HPDE6-E6E7 (cell line): ENCODE measurements at regions not wholly inside any gene's neighbourhood (a gene's known extent, or its start where the extent isn't known, plus 50 kb on each side); places are given as distances from the start of the nearest gene placed in this dataset.

Experiments used
- DNase-seq: peaks from one replicate; pipeline ENCODE4 v3.0.0; 2011; ENCODE audit warnings: missing footprints; ENCODE audit errors: extremely low spot score

GRCh38 chr13:105937451-105937850 lies 598.0 kb downstream of the EFNB2 start:
- DNase-seq, result no peak

- DNase-seq, result no peak
These were observed 598.6 kb downstream of the EFNB2 start for GRCh38 chr13:105936816-105937215.

- DNase-seq, result no peak
These were observed 606.0 kb downstream of the EFNB2 start for GRCh38 chr13:105929505-105929904.

- no peak for DNase-seq
These were observed 606.6 kb downstream of the EFNB2 start for GRCh38 chr13:105928901-105929300.

GRCh38 chr13:105928048-105928447 lies 607.4 kb downstream of the EFNB2 start:
- DNase-seq, result no peak

GRCh38 chr13:105925496-105925895 lies 610.0 kb downstream of the EFNB2 start:
- DNase-seq, result peak; percentile 63

GRCh38 chr13:105921711-105922110 lies 613.8 kb downstream of the EFNB2 start:
- DNase-seq, result no peak

GRCh38 chr13:105920370-105920769 lies 615.1 kb downstream of the EFNB2 start:
- peak; percentile 52 for DNase-seq

- DNase-seq, result peak; percentile 76
These were observed 616.4 kb downstream of the EFNB2 start for GRCh38 chr13:105918842-105919741.

- DNase-seq, result no peak
These were observed 620.2 kb downstream of the EFNB2 start for GRCh38 chr13:105915146-105915850.

- no peak for DNase-seq
These were observed 621.0 kb downstream of the EFNB2 start for GRCh38 chr13:105914291-105915036.

- DNase-seq, result no peak
These were observed 626.9 kb downstream of the EFNB2 start for GRCh38 chr13:105908586-105908985.

GRCh38 chr13:105907319-105908019 lies 628.0 kb downstream of the EFNB2 start:
- DNase-seq, result no peak

- no peak for DNase-seq
These were observed 628.7 kb downstream of the EFNB2 start for GRCh38 chr13:105906746-105907145.

- DNase-seq, result no peak
These were observed 631.3 kb downstream of the EFNB2 start for GRCh38 chr13:105904034-105904742.

GRCh38 chr13:105902396-105902795 lies 633.1 kb downstream of the EFNB2 start:
- no peak for DNase-seq

- DNase-seq, result no peak
These were observed 637.9 kb downstream of the EFNB2 start for GRCh38 chr13:105897575-105897974.

GRCh38 chr13:105894697-105895096 lies 640.8 kb downstream of the EFNB2 start:
- no peak for DNase-seq

GRCh38 chr13:105890509-105890908 lies 645.0 kb downstream of the EFNB2 start:
- DNase-seq, result no peak

GRCh38 chr13:105878119-105878700 lies 657.3 kb downstream of the EFNB2 start:
- no peak for DNase-seq

- DNase-seq, result no peak
These were observed 660.6 kb downstream of the EFNB2 start for GRCh38 chr13:105874814-105875213.
